Stomach (tissue), 4 donors: ENCODE measurements at regions not wholly inside any gene's neighbourhood (a gene's known extent, or its start where the extent isn't known, plus 50 kb on each side); places are given as distances from the start of the nearest gene placed in this dataset.

Experiments
- CTCF ChIP-seq, 7 experiments: fragments of 450-650 bp in 4 of 7; fragments of 200-600 bp in 3 of 7; sonication (generic) in 3 of 7; IDR thresholded peaks; one replicate each; pipeline ENCODE4 v1.5.1; 2016 to 2019; ENCODE audit warnings: antibody characterized with exemption in 7 of 7, control low read depth in 2 of 7, mild to moderate bottlenecking in 1 of 7
- POLR2A ChIP-seq, 4 donors: fragments of 450-650 bp; IDR thresholded peaks; one replicate each; pipeline ENCODE4 v1.6.1; 2016; ENCODE audit warnings: antibody characterized with exemption in 4 of 4, control low read depth in 2 of 4, mild to moderate bottlenecking in 1 of 4, moderate library complexity in 1 of 4

GRCh38 chr13:73334445-73334844 is 275.6 kb downstream of the KLF5 start:
- no peak for TF ChIP-seq CTCF (IDR thresholded peaks at IDR 0.05)
- TF ChIP-seq POLR2A (IDR thresholded peaks at IDR 0.05) = no peak
